Stimulated activated CD4-positive, alpha-beta T cell treated with anti-CD3 and anti-CD28 coated beads, Interleukin-4, amount 100 ng/mL, for 48 hours (primary cell): ENCODE measurements at regions not wholly inside any gene's neighbourhood (a gene's known extent, or its start where the extent isn't known, plus 50 kb on each side); places are given as distances from the start of the nearest gene placed in this dataset.

Source experiments
- DNase-seq, 2 donors: peaks; one replicate each; pipeline ENCODE4 v3.0.0-alpha.2; 2020; ENCODE audit warnings: low read depth in 2 of 2

DNA sequence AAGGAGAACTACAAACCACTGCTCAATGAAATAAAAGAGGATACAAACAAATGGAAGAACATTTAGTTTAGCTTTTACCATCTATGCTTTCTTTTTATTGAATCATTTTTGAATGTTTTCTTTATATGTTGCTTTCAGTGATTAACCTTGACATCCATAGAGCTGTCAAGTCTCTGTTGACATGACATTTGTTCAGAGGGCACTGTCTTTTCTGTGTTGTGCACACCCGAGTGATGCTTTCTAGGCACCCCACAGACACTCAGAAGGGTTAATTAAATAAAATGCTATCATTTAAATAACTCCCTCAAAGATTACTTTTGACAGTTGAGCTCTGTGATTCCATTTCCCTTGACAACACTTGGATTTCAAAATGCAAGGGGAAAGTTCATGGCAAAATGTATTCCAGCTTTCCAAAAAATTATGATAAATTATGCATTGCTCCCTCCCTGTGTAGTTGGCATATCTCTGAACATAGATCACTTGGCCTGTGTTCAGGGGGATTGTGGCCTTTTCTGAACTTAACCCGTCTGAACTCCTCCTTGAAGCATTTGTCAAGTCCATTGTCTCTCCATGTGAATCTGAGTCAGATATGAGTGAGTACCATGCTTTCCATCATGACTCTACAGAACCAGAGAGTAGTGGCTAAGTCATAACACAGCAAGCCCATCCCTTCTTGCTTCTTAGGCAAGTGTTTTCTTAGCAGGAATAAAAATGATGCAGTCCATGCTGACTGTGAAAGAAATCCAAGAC lies 372.6 kb downstream of the RPRM start:
- no peak for DNase-seq

DNA sequence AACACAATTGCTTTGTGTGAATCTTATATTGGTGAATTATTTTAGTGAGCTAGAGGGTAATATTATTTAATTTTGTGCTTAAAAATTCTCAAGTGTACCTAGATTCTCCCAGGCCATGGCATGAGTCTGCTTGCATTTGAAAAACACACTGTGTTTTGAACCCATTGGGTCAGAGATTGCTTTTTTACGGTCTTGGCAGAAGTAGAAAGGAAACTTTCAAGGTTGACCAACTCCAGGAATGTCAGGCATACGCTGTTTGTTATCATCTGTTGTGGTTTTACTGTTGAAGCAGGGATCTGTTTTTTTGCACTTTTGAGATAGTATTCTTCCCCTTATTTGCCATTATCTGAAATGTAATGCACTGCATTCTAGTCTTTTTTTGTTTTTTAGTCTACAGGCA lies 377.4 kb downstream of the RPRM start:
- no peak for DNase-seq

DNA sequence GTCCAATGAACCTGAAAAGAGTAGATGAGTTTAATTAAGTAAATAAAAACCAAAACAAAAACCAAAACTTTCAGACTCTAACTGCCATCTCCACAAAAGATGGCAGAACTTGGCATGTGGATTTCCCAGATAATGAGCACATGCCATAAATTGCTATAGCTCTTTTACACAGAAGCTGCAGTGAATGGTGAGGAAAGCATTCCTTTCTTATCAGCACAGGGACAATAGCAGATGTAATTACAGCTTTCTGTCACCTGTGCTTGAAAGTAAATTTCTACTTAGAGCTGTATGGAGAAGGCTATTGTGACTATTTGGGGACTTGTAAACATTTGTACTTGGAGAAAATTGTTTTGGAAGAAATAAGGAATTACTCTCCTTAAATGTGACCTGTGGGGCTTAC lies 378.4 kb downstream of the RPRM start:
- DNase-seq = no peak

DNA sequence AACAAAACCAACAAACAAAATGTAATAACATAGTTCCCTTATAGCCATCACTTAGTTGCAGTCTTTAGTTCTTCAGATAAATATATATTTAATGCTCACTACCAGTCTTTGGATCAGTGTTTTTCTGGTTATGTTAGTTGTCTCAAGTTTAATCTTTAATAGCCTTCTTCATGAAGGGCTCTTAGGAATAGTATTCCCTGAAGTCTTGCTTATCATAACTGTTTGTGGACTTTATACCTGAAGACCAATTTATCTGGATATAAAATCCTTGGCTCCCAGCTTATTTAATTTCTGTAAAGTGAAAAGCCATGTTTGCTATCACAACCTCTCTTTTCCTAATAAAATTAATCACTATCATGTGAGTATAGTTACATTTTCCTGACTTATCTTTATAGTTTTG lies 379.7 kb downstream of the ARL6IP6 start:
- DNase-seq = no peak

DNA sequence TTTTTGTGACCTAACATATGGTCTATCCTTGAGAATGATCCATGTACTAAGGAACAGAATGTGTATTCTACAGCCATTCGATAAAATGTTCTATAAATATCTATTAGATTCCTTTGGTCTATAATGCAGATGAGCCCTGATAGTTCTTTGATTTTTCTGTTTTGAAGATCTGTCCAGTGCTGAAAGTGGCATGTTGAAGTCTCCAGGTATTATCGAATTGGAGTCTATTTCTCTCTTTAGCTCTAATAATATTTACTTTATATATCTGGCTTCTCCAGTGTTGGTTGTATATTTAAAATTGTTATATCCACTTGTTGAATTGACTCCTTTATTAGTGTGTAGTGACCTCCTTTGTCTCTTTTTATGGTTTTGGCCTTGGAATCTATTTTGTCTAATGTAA lies 377.9 kb downstream of the ARL6IP6 start:
- no peak for DNase-seq

DNA sequence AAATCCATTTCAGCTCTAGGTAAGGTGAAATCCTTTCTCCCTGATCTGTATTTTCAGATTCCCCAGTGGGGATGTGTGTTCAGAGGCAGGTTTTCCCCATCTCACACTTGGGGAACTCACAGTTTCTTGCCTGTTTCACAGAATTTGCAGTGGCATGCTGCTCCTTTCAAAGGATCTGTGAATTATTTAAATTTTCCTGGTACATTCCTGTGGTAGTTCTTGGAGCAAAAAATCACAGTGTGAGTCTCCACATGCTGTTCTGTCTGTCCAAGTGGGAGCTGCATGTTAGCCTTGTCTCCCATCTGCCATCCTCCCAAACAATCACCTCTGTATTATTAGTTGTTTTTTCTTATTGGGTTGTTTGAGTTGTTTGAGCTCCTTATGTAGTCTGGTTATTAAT lies 372.9 kb downstream of the ARL6IP6 start:
- no peak for DNase-seq

DNA sequence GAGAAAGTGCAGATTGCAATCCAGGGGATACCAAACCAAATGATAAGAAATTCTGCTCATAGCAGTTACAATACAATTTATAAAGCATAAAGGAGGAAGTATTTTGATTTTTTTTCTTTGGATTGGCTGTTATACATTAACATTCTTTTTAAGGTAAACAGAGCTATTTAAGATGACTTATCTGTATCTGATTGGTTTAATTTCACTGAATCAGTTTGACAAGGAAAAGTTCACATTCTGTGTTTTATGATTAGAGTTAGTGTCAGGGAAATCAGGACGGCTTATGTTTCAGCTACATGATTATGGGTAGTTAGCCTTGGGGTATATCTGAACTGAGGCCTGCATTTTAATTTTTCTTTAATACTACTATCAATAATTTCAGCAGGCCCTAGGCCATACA lies 360.9 kb downstream of the ARL6IP6 start:
- DNase-seq = no peak

DNA sequence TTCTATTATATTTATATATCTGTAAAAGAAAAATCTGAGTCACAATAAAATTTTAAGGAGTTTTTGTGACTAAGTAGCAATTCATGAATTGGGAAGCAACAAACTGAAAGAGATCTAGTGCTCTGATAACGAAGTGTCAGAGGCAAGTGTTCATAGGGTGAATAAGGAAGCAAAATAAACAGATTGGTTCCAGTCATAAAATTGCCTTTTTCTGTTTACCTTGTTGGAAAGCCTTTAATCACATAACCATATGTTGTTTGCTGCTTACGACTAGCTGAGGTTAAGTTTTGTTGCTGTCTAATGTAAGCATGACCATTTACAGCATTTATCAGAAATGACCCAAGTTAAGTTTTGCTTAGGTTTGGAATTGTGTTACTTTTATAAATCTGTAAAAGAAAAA lies 358.9 kb downstream of the ARL6IP6 start:
- DNase-seq = no peak

DNA sequence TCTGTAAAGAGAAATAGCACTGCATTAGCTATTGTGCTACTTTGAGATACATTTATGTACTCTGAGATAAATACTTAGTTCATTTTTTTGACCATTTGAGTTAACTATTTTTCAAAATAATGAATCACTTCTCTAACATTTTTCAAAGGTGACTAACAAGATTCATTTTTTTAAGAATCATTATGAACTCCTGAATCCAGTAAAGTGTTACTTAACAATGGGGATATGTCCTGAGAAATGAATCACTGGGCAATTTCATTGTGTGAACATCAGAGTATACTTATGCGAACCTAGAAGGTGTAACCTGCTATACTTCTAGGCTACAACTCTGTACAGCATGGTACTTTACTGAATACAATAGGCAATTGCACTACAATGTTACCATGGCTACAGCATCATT lies 355.8 kb downstream of the ARL6IP6 start:
- DNase-seq = no peak

DNA sequence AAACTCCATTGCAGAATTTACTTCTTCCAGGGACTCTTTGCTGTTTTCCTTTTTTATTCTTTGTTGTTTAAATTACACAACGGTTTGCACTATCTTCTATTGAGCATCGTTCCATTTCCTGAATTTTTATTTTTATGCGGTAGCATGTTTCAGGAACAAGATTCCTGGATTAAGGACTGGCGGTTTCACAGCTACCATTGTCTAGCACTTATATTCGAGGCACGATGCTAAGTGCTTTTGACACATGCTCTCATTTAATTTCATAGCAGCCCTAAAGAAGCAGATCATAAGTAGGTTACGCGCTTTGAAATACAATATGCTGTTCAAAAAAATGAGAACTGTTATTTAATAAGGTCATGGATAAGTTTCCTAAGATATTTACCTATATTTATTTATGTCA lies 354.4 kb downstream of the ARL6IP6 start:
- DNase-seq = no peak

DNA sequence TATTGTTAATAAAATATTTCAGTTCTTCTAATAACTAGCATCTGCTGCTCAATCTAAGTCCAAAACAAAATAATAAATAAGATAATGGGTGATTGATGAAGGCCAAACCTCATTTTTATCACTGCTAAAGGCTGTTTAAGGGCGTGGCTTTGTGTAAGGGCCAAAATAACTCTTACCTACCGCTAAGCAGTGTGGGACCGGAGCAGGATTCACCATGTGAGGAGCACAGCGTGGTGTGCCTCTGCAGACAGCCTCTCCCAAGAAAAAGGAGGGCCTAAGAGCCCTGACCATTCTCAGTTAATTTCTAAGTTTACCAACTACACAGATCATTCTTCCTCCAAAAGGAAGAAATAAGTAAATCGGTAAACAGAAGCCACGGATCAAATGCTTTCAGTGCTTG lies 353.7 kb downstream of the ARL6IP6 start:
- DNase-seq = no peak

DNA sequence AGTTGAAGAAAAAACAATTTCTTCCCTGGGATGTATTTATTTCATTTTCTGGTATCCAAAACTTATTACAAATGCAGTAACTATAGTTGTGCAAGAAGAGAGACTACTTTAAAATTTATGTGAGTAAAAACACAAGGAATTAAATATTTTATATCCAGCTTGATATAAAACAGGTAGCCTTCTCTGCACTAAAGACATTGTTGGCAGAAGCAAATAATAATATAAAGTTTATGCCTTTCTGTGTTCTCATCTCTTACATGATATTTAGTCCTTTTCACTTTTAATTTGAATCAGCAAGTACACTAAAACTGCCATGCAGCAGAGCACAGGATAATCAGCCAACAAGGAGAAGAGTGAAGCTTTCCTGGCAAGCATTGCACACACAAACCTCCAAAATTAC lies 352.7 kb downstream of the ARL6IP6 start:
- DNase-seq = no peak

DNA sequence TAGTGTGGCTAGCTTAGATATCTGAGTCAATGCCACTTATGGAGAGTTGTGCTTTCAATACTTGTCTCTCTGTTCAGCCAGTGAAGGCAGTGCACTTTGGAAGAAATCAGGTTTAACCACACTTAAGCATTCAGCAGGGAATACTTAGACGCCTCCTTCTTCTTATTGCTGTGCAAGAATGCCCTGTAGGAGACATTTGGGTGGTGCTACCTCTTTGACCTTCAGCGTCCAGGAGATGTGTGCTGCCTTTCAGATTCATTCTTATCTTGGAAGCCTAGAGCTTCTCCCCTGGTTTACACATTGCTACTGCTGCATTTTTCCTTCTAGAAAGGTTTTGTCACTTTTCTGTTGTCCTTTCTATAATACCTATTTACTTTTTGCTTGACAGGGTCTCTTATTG lies 350.5 kb downstream of the ARL6IP6 start:
- no peak for DNase-seq

DNA sequence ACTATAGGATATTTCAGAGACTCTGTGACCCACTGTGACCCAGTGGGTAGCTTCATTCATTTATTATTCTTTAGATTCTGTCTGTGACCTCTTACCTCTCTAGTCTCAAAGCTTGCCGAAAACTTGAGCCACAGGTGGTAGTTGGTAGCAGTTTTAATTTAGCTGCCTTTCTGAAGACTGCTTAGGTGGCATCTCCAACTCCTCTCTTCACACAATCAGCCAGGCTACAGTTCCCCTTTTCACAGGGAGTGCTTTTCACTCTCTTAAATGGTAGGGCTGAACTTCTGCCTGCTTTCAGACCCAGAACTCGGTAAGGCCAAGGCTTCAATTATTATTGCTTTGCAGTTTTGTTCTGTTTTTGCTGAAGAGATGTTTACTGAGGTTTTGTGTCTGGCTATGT lies 349.6 kb downstream of the ARL6IP6 start:
- DNase-seq = no peak

DNA sequence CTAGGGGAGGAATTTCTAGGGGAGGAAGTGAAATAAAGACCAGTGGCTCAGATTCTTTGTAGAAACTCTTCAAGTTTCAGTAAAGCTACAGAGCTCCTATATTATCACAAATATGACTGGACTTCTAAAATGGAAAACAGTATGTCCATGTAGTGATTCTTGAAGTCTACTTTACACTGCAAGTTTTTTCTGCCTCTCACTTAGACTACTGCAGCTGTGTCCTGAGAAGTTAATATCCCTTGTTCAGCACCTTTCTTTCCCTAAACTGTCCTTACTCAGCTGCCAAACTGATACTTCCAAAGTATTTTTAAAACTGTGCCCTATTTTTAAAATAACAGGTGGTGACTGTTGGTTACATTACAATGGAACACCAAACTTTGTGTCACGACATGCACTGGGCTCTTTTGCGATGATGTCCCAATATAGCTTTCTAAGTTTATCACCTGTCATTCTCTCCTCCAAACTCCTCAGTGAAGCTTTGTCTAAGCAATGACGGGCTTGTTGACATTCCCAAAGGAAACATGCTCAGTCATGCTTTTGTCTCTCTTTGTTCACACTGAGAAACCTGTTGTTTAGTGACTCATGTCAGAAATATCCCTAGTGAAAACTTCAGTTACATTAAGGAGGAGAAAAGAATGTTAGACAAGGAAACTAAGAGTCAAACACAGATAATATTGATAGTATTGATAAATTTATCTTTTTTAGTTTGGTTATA lies 341.1 kb downstream of the ARL6IP6 start:
- DNase-seq = no peak

DNA sequence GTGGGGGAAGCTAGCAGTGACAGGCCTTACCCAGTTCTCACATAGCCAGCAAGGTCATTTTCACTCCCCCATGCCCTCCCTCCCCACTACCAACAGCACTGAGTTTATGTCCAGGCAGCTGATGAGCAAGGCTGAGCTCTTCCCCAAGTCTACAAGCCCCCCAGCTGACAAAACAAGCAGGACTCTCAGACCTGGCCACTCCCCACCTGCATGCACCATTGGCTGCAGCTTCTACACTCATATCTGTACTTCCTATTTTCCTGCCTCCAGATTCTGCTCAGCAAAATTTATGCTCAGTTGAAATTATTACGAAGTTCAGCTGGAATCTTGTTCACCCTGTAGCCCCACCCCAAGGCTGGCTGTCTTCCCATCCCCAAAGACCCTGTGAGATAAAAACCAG lies 339.3 kb downstream of the ARL6IP6 start:
- DNase-seq = no peak

DNA sequence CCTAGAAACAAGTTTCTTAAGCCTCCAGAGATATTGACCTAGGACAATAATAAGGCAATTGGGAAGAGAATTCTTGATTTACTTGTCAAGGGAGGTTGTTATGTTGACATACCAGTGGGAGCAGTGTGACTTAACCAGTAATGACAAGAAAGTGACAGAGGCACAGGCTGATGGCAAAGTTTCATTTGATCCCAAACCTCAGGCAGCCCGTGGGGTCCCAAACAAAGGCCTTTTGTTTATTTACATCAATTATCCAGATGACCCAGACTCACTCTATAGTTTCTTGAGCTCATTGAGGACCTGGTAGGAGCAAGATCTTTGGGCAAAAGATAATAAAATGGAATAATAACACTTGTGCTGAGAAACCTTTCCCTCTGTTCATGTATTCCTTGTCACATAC lies 336.8 kb downstream of the ARL6IP6 start:
- no peak for DNase-seq

DNA sequence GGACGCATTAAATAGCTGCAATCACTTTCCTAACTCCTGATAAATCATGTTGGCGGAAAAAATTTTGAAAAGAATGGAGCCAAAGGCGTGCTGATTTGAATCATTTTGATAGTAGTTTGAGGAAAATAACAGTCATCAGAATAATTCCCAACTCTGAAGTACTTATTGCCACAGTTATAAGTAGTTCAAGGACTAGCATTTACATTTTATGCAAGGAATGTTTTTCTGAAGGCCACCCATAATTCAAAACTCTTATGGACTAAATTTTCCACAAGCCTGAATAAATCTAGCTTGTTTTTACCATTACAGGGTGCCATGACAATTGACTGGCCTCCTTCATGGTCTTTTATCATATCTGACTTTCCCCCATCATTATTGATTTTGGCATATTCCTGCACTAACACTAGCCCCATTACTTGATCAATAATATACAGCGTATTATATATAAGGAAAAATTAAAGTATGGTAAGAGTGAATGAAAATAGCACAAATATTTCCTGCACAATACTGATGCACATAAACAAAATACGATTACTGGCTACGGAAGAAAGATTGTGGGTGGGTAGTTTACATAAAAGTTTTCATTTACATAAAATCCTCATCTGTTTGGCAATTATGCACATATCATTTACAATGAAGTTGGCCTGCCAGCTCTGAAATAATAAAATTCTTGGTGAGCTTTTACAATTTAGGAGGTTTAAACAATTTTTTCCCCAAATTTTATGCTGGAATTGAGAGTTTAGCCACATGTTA lies 334.6 kb downstream of the ARL6IP6 start:
- no peak for DNase-seq

DNA sequence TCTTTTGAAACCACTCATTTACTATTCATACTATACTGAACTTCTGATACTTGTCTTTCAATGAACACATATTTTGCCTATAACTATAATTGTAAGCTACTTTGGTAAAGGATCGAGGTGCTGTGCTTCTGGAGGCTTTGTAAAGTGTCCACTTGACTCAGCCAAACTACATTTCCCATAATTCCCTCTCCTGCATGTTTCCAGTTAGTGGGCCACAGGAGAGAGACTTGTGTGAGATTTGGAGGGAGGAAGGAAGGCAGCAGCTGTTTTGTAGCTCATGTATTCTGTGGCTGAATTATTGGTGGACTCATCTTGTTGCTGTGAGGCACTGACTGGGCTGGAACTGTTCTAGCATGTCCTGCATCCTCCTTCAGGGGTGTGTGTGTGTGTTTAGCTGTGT lies 328.8 kb downstream of the ARL6IP6 start:
- no peak for DNase-seq

DNA sequence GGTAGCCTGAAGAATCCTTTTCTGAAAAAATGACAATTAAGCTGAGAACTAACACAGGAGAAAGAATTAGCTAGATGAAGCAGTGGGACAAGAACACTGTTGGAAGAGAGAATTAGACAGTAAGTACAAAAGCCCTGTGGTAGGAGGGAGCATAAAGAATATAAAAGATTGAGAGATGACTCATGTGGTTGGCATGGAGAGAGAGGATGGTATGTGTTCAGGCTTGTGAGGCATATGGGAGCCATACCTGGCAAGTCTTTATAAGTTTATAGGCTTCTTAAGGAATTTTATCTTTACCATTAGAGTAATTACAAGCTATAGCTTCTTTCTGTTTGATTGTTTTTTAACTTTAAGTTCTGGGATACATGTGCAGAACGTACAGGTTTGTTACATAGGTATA lies 325.0 kb downstream of the ARL6IP6 start:
- no peak for DNase-seq

DNA sequence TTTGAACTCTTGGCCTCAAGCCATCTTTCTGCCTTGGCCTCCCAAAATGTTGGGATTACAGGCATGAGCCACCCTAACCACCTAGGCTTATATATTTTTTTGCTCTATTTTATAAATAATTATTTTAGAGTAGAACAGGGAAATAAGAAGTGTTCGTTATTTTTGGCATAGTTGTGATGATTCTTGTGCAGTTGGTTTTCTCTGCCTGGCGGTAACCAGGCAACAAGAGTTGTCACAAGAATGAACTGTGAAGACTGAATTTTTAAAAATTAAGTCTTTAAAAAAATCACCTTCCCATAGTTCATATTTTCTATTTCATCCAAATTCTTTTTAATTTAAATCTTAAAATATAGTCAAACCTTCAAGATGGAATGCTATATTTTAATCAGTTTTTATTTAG lies 310.2 kb downstream of the ARL6IP6 start:
- DNase-seq = no peak

DNA sequence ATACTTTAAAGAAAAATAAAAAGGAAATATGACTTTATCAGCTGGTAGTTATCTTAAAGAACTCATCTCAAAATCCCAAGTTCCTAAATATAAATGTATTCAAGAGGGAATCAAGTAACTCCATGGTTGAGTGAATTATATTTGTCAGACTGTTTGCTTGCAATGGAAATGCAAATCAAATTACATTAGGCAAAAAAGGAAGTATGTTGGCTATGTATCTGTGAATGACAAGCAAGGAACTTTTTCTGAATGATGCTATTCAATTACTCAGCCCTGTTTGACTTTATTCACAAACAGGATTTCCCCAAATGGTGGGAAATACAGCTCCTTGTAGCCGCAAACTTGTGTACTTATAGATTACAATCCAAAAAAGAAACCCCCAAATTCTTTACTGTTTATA lies 309.1 kb downstream of the ARL6IP6 start:
- DNase-seq = no peak

DNA sequence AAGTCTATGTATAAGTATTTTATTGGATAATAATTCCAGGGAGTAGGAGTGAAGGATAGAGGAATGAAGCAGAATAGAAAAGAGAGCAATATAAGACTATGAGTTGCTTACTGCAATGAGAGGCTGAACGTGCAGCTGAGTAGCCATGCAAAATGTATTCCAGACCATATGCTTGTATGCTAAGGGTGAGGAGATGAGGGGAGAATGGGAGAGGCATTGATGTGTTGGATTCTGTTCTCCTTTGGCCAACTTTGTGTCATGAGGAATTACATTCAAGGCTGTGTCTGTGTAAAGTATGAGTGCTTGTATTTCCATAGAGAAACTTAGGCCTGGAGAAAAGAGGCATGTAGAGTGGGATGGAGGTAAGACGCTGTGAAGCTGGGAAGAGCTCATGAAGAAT lies 301.8 kb downstream of the ARL6IP6 start:
- DNase-seq = no peak
